ENCODE measurements at regions not wholly inside any gene's neighbourhood (a gene's known extent, or its start where the extent isn't known, plus 50 kb on each side); places are given as distances from the start of the nearest gene placed in this dataset.

DNA sequence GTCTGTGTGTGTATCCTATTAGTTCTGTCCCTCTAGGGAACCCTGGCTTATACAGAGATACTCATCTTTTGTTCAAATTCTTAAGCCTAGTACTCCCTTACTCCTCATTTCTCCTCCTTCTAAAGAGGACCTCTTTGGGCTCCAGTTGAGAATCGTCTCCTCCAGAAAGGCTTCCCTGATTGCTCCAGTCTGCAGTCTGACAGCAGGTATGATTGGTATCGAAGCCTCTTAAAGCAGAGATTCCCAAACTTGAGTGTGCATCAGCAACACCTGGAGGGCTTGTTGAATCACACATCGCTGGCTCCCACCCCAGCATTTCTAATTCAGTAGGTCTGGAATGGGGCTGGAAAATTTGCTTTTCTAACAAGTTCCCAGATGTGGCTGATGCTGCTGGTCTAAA lies 60.9 kb upstream of the NMNAT3 start:
- Histone ChIP-seq H3K9me3 (ENCODE audit: low read length) (no peaks in the 10 kb centered on the region), H3K4me3 (ENCODE audit: low read depth, low read length, poor library complexity, severe bottlenecking) (no peak overlapping the region), H3K79me2 (ENCODE audit: insufficient read depth, low read depth, low read length) (no peaks in the 10 kb centered on the region), H3K27ac (ENCODE audit: low read depth, low read length, poor library complexity, severe bottlenecking) (no peak overlapping the region), H3K4me1 (ENCODE audit: insufficient read depth, low read length, poor library complexity, severe bottlenecking) (no peaks in the 10 kb centered on the region), H3K36me3 (ENCODE audit: insufficient read depth, low read length) (no peaks in the 10 kb centered on the region), H2AFZ (ENCODE audit: low read length) (no peak overlapping the region), H3K4me2 (ENCODE audit: low read length) (no peak overlapping the region), H4K20me1 (ENCODE audit: insufficient read depth, low read length) (no peaks in the 10 kb centered on the region), H3K9me2 (ENCODE audit: insufficient read depth, low read length) (no peaks in the 10 kb centered on the region)
- ChIA-PET CTCF (ENCODE audit: unreplicated experiment) (no interaction called here), POLR2A (no interaction called here)
- intact Hi-C loops (cut with micrococcal nuclease; ENCODE audit: unreplicated experiment) = no loop called here
- TF ChIP-seq, protein P1, sequence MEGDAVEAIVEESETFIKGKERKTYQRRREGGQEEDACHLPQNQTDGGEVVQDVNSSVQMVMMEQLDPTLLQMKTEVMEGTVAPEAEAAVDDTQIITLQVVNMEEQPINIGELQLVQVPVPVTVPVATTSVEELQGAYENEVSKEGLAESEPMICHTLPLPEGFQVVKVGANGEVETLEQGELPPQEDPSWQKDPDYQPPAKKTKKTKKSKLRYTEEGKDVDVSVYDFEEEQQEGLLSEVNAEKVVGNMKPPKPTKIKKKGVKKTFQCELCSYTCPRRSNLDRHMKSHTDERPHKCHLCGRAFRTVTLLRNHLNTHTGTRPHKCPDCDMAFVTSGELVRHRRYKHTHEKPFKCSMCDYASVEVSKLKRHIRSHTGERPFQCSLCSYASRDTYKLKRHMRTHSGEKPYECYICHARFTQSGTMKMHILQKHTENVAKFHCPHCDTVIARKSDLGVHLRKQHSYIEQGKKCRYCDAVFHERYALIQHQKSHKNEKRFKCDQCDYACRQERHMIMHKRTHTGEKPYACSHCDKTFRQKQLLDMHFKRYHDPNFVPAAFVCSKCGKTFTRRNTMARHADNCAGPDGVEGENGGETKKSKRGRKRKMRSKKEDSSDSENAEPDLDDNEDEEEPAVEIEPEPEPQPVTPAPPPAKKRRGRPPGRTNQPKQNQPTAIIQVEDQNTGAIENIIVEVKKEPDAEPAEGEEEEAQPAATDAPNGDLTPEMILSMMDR (conservative IDR thresholded peaks at IDR 0.05; ENCODE audit: low read length) = no peak
- TF ChIP-seq EZH2phosphoT487 (IDR thresholded peaks at IDR 0.05; ENCODE audit: borderline replicate concordance, low read depth, low read length) = no peak
- BruUV-seq (replicated peaks) = no TSS peak
- DNase-seq (ENCODE audit: low spot score) = no peak

DNA sequence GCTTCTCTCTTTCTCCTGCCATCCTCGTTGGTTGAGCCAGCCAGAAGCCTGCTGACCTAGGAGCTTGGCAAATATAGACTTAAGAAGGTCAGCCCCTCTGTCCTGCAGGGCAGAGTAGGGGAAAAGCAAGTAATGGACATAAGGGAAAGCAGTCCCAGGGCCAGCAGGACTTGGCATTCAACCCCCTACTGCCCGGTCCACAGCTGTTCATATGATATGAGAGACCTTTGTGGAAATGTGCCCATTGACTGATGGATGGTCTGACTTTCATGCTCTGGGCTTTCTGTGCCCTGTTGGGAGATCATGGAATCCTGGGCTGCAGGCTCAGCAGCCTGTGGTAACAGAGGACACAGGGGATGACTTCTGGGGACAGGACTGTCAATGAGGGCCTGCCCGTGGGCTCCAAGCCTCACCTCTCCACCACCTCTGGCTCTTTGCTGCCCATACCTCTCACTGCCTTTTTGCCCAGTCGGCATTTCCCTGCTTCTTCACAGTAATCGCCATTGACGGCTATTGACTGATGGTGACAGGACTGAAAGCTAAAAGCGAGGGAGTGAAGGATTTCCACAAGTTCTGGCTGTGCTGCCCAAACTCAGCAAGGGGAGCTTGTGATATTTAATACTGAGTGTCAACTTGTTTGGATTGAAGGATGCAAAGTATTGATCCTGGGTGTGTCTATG lies 60.0 kb upstream of the NMNAT3 start:
- H3K27ac ChIP-seq (ENCODE audit: low read depth, low read length, poor library complexity, severe bottlenecking) = no peak overlapping the region

DNA sequence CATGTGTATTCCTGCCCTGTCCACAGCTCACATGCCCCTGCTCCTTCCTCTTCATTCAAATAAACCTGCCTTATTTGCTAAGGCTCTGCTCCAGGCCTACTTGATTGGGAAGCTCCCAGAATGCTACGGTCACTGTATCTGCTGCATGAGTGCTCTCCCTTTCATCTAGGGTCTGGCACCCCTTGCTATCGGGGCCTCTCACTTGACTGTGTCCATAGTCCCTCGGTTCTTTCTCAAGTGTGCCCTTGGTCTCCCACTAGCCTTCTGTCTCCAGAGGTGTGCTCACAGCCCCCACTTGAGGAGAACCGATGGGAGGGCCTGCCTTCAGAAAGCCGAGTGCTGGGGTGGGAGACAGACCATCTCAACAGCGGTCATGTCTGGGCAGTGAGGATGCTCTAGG lies 57.4 kb upstream of the NMNAT3 start:
- no peaks in the 10 kb centered on the region for H3K9me3 ChIP-seq (ENCODE audit: low read length)
- H3K4me3 ChIP-seq (ENCODE audit: low read depth, low read length, poor library complexity, severe bottlenecking) = no peak overlapping the region
- no peaks in the 10 kb centered on the region for H3K9me2 ChIP-seq (ENCODE audit: insufficient read depth, low read length)
- H3K4me1 ChIP-seq (ENCODE audit: insufficient read depth, low read length, poor library complexity, severe bottlenecking) = no peaks in the 10 kb centered on the region
- no peak for DNase-seq (ENCODE audit: low spot score)
- H3K36me3 ChIP-seq (ENCODE audit: insufficient read depth, low read length) = no peaks in the 10 kb centered on the region
- TF ChIP-seq, protein P1 (conservative IDR thresholded peaks at IDR 0.05; ENCODE audit: low read length) = no peak
- no peak for TF ChIP-seq EZH2phosphoT487 (IDR thresholded peaks at IDR 0.05; ENCODE audit: borderline replicate concordance, low read depth, low read length)
- ChIA-PET CTCF (ENCODE audit: unreplicated experiment) (no interaction called here), POLR2A (interaction anchor here (2.0 kb wide), 1 partner anchor 11 kb away, joined by 6 read pairs; no protein-coding TSS in a partner anchor)
- H3K79me2 ChIP-seq (ENCODE audit: insufficient read depth, low read depth, low read length) = no peaks in the 10 kb centered on the region
- H3K4me2 ChIP-seq (ENCODE audit: low read length) = no peak overlapping the region
- no peaks in the 10 kb centered on the region for H4K20me1 ChIP-seq (ENCODE audit: insufficient read depth, low read length)
- intact Hi-C loops (cut with micrococcal nuclease; ENCODE audit: unreplicated experiment) = no loop called here
- H3K27ac ChIP-seq (ENCODE audit: low read depth, low read length, poor library complexity, severe bottlenecking) = no peak overlapping the region
- H2AFZ ChIP-seq (ENCODE audit: low read length) = no peak overlapping the region
- no TSS peak for BruUV-seq (replicated peaks)

More for the DNA sequence above, 60.0 kb upstream of the NMNAT3 start:
- Histone ChIP-seq H3K4me3 (ENCODE audit: low read depth, low read length, poor library complexity, severe bottlenecking) (no peak overlapping the region), H3K9me3 (ENCODE audit: low read length) (no peaks in the 10 kb centered on the region), H2AFZ (ENCODE audit: low read length) (no peak overlapping the region), H3K9me2 (ENCODE audit: insufficient read depth, low read length) (no peaks in the 10 kb centered on the region), H3K79me2 (ENCODE audit: insufficient read depth, low read depth, low read length) (no peaks in the 10 kb centered on the region), H4K20me1 (ENCODE audit: insufficient read depth, low read length) (no peaks in the 10 kb centered on the region), H3K4me1 (ENCODE audit: insufficient read depth, low read length, poor library complexity, severe bottlenecking) (no peaks in the 10 kb centered on the region), H3K4me2 (ENCODE audit: low read length) (no peak overlapping the region), H3K36me3 (ENCODE audit: insufficient read depth, low read length) (no peaks in the 10 kb centered on the region)
- ChIA-PET CTCF (ENCODE audit: unreplicated experiment) (interaction anchor here (0.6 kb wide), 1 partner anchor 76 kb away, joined by 3 read pairs; no protein-coding TSS in a partner anchor), POLR2A (interaction anchor here (0.6 kb wide), 1 partner anchor 18 kb away, joined by 3 read pairs; no protein-coding TSS in a partner anchor)
- TF ChIP-seq EZH2phosphoT487 (IDR thresholded peaks at IDR 0.05; ENCODE audit: borderline replicate concordance, low read depth, low read length) = no peak
- TF ChIP-seq, protein P1 (conservative IDR thresholded peaks at IDR 0.05; ENCODE audit: low read length) = no peak
- BruUV-seq (replicated peaks) = no TSS peak
- intact Hi-C loops (cut with micrococcal nuclease; ENCODE audit: unreplicated experiment) = no loop called here
- no peak for DNase-seq (ENCODE audit: low spot score)
